Activated CD8-positive, alpha-beta T cell treated with anti-CD3 and anti-CD28 coated beads for 36 hours (primary cell): ENCODE measurements at regions not wholly inside any gene's neighbourhood (a gene's known extent, or its start where the extent isn't known, plus 50 kb on each side); places are given as distances from the start of the nearest gene placed in this dataset.
"Not testable (repeated sequence)": the region's sequence is repeated elsewhere in the genome, so short reads cannot be mapped to it uniquely, and the experiment has no call there.

Experiments used
- ATAC-seq: fragments of 200-7000 bp; cut with Tn5 transposase; one replicate; pipeline ENCODE4 v1.10.0; 2021; ENCODE audit warnings: mild to moderate bottlenecking, moderate library complexity
- CTCF ChIA-PET: fragments of 350-600 bp; sonication (Branson Sonifier 250); formaldehyde crosslinking; loops from one replicate; lab custom pipeline; 2021; ENCODE audit warnings: antibody characterized with exemption; lab: Charles Lee
- POLR2A ChIA-PET: fragments of 350-600 bp; sonication (Branson Sonifier 250); formaldehyde crosslinking; loops from one replicate; lab custom pipeline; 2021; ENCODE audit warnings: antibody characterized with exemption; lab: Charles Lee
- DNase-seq: peaks from one replicate; pipeline ENCODE4 v3.0.0-alpha.2; 2020
- H3K27ac Mint-ChIP-seq: one replicate; pipeline ENCODE4 v1.8.0; 2021; ENCODE audit warnings: mild to moderate bottlenecking, mixed read lengths
- H3K27me3 Mint-ChIP-seq: one replicate; pipeline ENCODE4 v1.8.0; 2021; ENCODE audit warnings: mixed read lengths
- H3K36me3 Mint-ChIP-seq: one replicate; pipeline ENCODE4 v1.8.0; 2021; ENCODE audit warnings: low read depth, mixed read lengths
- H3K4me1 Mint-ChIP-seq: one replicate; pipeline ENCODE4 v1.8.0; 2021; ENCODE audit warnings: low read depth, mixed read lengths
- H3K4me3 Mint-ChIP-seq: one replicate; pipeline ENCODE4 v1.8.0; 2021; ENCODE audit warnings: mild to moderate bottlenecking, moderate library complexity, mixed read lengths
- H3K9me3 Mint-ChIP-seq: one replicate; pipeline ENCODE4 v1.8.0; 2021; ENCODE audit warnings: mixed read lengths
- intact Hi-C: fragments of 100-400 bp; cut with micrococcal nuclease; formaldehyde crosslinking; loops from one replicate; pipeline ENCODE4 v1.10.0; 2022
- TF ChIP-seq, protein P1 (sequence below): fragments of 200-600 bp; IDR thresholded peaks from one replicate; pipeline ENCODE4 v1.8.0; 2022; ENCODE audit warnings: antibody characterized with exemption, mild to moderate bottlenecking

DNA sequence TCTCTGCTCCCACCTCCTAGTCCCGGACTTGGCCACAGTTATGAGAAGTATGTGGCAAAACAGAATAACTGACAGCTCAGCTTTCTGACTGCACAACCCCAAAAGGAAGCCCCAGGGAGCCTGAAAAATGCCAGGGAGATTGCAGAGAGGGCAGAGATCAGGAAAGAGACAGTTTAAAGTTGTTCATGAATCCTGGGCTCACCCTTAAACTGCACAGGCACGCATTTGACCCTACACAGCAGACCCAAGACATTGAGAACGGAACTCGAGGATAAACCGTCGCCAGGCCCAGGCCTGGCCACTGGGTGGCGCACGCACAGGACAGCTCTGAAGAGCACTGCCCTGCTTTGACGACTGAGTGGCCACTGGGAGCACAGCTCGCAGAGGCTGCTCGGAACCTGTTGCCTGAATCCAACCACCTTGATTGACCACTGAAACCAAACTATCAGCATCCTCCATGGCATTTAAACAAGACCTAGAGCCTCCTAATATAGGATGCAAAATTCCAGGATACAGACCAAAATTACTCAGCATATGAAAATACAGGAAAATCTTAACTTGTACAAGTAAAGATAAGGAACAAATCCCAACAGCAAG is 114.0 kb downstream of the C16orf95 start:
- Mint-ChIP-seq H3K4me3 (no peak overlapping the region), H3K9me3 (no peaks in the 10 kb centered on the region), H3K27me3 (peaks cover 12% of the 10 kb centered on the region), H3K4me1 (no peaks in the 10 kb centered on the region), H3K27ac (no peak overlapping the region), H3K36me3 (no peaks in the 10 kb centered on the region)
- DNase-seq, result peak; percentile 70
- ATAC-seq, result peak; percentile 79
- CTCF ChIA-PET, result interaction anchor here (1.0 to 1.7 kb wide), 7 partner anchors 14 to 89 kb away, joined by 3 to 4 read pairs (median 3); no protein-coding TSS in a partner anchor
- POLR2A ChIA-PET, result no interaction called here
- TF ChIP-seq, protein P1, sequence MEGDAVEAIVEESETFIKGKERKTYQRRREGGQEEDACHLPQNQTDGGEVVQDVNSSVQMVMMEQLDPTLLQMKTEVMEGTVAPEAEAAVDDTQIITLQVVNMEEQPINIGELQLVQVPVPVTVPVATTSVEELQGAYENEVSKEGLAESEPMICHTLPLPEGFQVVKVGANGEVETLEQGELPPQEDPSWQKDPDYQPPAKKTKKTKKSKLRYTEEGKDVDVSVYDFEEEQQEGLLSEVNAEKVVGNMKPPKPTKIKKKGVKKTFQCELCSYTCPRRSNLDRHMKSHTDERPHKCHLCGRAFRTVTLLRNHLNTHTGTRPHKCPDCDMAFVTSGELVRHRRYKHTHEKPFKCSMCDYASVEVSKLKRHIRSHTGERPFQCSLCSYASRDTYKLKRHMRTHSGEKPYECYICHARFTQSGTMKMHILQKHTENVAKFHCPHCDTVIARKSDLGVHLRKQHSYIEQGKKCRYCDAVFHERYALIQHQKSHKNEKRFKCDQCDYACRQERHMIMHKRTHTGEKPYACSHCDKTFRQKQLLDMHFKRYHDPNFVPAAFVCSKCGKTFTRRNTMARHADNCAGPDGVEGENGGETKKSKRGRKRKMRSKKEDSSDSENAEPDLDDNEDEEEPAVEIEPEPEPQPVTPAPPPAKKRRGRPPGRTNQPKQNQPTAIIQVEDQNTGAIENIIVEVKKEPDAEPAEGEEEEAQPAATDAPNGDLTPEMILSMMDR, result peak; percentile 67
- intact Hi-C loops, result loop anchor here (2.0 kb wide), 1 partner anchor 76 kb away; no protein-coding TSS in a partner anchor

DNA sequence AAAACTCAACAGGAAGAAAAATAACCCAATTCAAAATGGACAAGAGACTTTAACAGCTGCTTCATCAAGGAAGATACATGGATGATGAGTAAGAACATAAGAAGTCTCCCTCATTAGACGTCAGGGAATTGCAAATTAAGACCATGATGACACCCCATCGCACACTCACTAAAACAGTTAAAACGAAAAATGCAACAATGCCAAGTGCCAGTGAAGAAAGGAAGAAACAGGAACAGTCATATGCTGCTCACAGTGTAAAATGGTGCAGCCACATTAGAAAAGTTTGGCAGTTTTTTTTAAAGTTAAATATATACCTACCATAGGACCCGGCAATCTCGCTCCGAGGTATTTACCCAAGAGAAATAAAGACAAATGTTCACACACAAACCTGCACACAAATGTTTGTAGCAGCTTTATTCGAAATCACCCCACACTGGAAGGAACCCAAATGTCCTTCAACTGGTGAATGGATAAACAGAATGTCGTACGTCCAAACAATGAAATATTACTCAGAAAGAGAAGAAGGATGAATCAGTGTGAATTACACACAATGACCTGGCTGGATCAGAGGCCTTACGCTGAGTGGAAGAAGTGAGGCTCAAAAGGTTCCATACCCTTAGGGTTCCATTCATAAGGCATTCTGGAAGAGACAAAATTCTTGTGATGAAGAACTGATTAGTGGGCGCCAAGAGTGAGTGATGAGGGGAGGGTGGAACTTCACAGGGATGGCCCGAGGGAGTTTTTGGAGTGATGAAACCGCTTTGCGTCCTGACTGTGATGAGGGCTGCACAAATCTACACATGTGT is 110.3 kb downstream of the C16orf95 start:
- DNase-seq, result no peak
- Mint-ChIP-seq H3K27ac (no peak overlapping the region), H3K9me3 (no peaks in the 10 kb centered on the region), H3K4me1 (no peaks in the 10 kb centered on the region), H3K4me3 (no peak overlapping the region), H3K36me3 (no peaks in the 10 kb centered on the region), H3K27me3 (peaks cover 9% of the 10 kb centered on the region)
- TF ChIP-seq, protein P1, result no peak
- ATAC-seq, result no peak
- intact Hi-C loops, result no loop called here
- CTCF ChIA-PET, result interaction anchor here (1.9 kb wide), 1 partner anchor 90 kb away, joined by 5 read pairs; no protein-coding TSS in a partner anchor
- POLR2A ChIA-PET, result no interaction called here

DNA sequence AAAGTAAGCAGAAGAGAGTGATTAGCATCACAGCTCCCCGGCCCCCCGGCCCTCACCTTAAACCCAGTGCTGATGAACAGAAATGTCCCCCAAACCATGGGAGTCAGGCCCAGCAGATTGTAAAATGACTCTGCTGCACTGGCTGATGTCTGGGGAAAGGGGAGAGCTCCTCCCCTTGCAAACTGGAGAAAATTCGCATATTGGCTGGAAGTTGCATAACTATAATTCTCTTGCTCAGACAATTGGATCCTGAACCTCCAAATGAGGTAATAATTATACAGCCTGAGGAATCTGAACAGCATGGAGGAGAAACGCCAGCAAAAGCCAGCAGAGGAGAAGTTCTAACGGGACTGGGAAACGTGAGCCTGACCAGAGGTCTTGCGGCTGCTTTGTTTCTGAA is 109.7 kb downstream of the C16orf95 start:
- no peak for DNase-seq
- CTCF ChIA-PET, result no interaction called here
- Mint-ChIP-seq H3K36me3 (no peaks in the 10 kb centered on the region), H3K27me3 (peaks cover 6% of the 10 kb centered on the region), H3K4me3 (no peak overlapping the region), H3K4me1 (no peaks in the 10 kb centered on the region), H3K9me3 (no peaks in the 10 kb centered on the region), H3K27ac (no peak overlapping the region)
- POLR2A ChIA-PET, result no interaction called here
- no peak for ATAC-seq
- intact Hi-C loops, result no loop called here
- TF ChIP-seq, protein P1, result no peak

DNA sequence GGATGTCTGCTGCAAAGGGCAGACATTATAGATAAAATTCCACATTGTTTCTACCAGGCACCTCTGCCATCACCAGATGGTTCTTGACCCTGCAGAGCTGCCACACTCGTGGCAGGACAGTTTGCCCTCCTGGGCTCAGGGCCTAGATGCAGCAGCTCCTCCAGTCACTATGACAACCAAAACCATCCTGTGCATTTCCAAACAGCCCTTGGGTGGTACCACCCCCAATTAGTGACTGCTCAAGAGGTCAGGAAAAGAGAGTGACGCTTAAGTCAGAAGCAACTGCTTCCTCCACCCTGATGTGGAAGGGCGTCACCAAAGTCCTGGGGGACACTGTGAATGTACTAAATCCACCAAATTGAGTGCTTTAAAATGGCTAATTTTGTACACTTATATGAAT is 109.2 kb downstream of the C16orf95 start:
- H3K27ac Mint-ChIP-seq, result no peak overlapping the region
- ChIA-PET POLR2A (no interaction called here), CTCF (no interaction called here)
- no peaks in the 10 kb centered on the region for H3K4me1 Mint-ChIP-seq
- H3K27me3 Mint-ChIP-seq, result peaks cover 4% of the 10 kb centered on the region
- no peak for ATAC-seq
- intact Hi-C loops, result no loop called here
- no peak overlapping the region for H3K4me3 Mint-ChIP-seq
- no peak for DNase-seq
- TF ChIP-seq, protein P1, result no peak
- no peaks in the 10 kb centered on the region for H3K9me3 Mint-ChIP-seq
- H3K36me3 Mint-ChIP-seq, result no peaks in the 10 kb centered on the region

DNA sequence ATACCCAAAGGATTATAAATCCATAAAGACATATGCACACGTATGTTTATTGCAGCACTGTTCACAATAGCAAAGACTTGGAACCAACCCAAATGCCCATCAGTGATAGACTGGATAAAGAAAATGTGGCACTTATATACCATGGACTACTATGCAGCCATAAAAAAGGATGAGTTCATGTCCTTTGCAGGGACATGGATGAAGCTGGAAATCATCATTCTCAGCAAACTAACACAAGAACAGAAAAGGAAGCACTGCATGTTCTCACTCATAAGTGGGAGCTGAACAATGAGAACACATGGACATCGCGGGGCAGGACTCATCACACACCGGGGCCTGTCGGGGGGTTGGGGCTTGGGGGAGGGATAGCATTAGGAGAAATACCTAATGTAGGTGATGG is 108.2 kb downstream of the C16orf95 start:
- H3K4me1 Mint-ChIP-seq, H3K27ac Mint-ChIP-seq, ATAC-seq, H3K27me3 Mint-ChIP-seq, H3K4me3 Mint-ChIP-seq, H3K36me3 Mint-ChIP-seq, intact Hi-C loops, CTCF ChIA-PET, H3K9me3 Mint-ChIP-seq, DNase-seq, POLR2A ChIA-PET: not testable (repeated sequence)
